ENCODE measurements at regions not wholly inside any gene's neighbourhood (a gene's known extent, or its start where the extent isn't known, plus 50 kb on each side); places are given as distances from the start of the nearest gene placed in this dataset.

- H3K4me3 ChIP-seq (ENCODE audit: low read depth, low read length), result no peak overlapping the region
These were observed 1454.1 kb downstream of the UQCRFS1 start for GRCh38 chr19:27758626-27759505.

- H3K4me3 ChIP-seq (ENCODE audit: low read depth, low read length), result no peak overlapping the region
These were observed 1458.3 kb downstream of the UQCRFS1 start for GRCh38 chr19:27754700-27755099.

GRCh38 chr19:27753622-27754021, 1459.3 kb downstream of the UQCRFS1 start:
- H3K4me3 ChIP-seq (ENCODE audit: low read depth, low read length), result no peak overlapping the region

DNA sequence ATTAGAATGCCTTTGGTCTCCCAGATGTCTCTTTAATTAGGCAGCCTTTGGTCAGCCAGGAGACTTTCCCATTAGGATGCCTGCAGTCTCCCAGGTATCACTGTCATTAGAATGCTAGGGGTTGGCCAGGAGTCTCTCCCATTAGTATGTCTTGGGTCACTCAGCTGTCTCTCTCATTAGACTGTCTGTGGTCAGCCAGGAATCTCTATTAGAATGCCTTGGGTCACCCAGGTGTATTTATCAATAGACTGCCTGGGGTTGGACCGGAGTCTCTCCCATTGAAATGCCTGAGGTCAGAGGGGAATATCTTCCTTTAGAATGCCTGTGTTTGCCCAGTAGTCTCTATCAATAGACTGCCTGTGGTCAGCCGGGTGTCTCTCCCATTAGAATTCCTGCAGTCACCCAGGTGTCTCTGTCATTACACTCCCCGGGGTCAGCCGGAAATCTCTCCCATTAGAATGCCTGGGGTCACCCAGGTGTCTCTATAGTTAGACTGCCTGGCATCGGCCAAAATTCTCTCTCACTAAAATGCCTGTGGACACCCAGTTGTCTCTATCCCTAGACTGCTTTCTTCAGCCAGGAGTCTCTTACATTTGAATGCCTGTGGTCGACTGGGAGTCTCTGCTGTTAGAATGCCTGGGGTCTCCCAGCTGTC, 1460.3 kb downstream of the UQCRFS1 start:
- no peak overlapping the region for H3K4me3 ChIP-seq (ENCODE audit: low read depth, low read length)

- no peak overlapping the region for H3K4me3 ChIP-seq (ENCODE audit: low read depth, low read length)
These were observed 1461.9 kb downstream of the UQCRFS1 start for GRCh38 chr19:27751044-27751391.

GRCh38 chr19:27750391-27751043, 1462.4 kb downstream of the UQCRFS1 start:
- no peak overlapping the region for H3K4me3 ChIP-seq (ENCODE audit: low read depth, low read length)

DNA sequence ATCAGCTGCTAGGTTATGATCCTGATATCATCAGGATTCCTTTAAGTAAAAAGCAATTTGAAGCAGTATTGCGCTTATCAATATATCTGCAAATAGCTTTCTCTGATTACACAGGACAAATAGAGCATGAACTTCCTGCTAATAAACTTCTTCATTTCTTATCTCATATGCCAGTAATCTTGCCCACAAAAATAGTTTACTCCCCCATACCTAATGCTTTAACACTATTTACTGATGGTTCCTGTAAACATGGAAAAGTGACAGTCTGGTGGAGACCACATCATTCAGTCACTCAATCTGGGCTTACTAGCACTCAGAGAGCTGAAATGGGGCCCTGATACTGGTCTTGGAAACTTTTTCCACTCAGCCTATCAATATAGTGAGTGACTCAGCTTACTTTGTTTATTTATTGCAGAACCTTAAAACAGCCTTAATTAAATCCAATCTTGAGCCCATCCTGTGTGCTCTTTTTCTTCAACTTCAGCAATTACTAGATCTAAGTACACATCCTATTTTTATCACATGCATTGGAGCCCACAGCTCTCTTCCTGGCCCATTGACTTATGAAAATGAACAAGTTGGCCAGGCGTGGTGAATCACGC, 1464.3 kb downstream of the UQCRFS1 start:
- H3K4me3 ChIP-seq (ENCODE audit: low read depth, low read length), result no peak overlapping the region

GRCh38 chr19:27746691-27747380, 1466.1 kb downstream of the UQCRFS1 start:
- no peak overlapping the region for H3K4me3 ChIP-seq (ENCODE audit: low read depth, low read length)

DNA sequence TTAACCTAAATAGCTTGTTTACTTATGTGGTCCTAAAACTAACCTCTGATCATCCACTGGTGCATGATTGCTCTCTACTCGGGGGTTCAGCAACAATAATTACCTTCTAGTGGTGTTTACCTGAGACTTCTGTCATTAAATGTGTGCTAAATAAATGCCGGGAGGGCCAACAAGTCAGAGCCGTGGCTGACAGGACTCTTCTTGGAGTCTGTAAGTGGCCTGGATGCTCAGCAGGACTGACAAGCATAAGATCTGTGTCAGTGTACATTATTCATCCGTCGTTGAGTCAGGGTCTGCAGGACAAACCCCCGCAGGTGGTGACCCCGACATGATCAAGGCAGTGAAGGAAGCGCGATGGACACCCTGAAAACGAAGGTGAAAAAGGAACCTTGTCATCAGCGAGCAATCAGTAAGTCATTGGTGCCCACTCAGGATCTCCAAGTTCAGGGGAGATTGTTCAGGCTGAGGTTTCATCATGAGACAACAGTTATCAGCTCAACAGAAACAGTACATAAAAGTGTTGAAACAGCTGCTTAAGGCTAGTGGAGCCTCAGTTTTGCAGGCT, 1466.9 kb downstream of the UQCRFS1 start:
- no peak overlapping the region for H3K4me3 ChIP-seq (ENCODE audit: low read depth, low read length)

DNA sequence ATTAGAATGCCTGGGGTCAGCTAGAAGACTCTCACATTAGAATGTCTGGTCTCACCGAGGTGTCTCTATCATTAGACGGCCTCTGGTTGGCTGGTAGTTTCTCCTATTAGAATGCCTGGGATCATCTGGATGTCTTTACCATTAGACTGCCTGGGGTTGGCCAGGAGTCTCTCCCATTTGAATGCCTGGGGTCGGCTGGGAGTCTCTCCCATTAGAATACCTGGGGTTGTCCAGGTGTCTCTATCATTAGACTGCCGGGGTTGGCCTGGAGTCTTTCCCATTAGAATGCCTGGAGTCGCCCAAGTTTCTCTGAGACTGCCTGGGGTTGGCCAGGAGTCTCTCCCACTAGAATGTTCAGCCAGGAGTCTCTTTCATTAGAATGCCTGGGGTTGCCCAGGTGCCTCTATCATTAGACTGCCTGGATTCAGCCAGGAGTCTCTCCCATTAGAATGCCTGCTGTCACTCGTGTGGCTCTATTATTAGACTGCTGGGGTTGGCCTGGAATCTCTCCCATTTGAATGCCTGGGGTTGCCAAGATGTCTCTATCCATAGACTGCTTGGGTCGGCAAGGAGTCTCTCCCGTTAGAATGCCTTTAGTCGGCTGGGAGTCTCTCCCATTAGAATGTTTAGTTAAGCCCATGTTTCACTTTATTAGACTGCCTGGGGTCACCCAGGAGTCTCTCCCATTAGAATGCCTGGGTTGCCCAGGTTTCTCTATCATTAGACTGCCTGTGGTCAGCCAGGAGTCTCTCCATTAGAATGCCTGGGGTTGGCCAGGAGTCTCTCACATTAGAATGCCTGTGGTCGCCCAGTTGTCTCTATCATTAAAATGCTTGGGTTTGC, 1467.8 kb downstream of the UQCRFS1 start:
- H3K4me3 ChIP-seq (ENCODE audit: low read depth, low read length), result no peak overlapping the region

DNA sequence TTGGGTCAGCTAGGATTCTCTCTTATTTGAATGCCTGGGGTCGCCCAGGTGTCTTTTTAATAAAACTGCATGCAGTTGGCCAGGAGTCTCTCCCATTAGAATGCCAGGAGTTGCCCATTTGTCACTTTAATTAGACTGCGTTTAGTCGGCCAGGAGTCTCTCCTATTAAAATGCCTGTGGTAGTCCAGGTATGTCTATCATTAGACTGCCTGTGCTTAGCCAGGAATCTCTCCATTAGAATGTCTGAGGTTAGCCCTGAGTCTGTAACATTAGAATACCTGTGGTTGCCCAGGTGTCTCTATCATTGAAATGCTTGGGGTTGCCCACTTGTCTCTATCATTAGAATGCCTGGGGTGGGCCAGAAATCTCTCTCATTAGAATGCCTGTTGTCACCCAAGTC, 1470.9 kb downstream of the UQCRFS1 start:
- no peak overlapping the region for H3K4me3 ChIP-seq (ENCODE audit: low read depth, low read length)

GRCh38 chr19:27741236-27741635, 1471.7 kb downstream of the UQCRFS1 start:
- H3K4me3 ChIP-seq (ENCODE audit: low read depth, low read length), result no peak overlapping the region

DNA sequence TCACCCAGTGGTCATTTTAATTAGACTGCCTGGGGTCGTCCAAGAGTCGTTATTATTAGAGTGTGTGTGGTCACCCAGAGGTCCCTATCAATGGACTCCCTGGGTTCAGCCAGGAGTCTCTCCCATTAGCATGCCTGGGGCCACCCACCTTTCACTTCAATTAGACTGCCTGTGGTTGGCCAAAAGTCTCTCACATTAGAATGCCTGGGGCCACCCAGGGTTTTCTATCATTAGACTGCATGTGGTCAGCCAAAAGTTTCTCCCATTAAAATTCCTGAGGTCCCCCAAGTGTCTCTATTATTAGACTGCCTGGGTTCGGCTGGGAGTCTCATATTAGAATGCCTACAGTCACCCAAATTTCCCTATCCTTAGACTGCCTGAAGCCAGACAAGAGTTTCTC, 1472.6 kb downstream of the UQCRFS1 start:
- H3K4me3 ChIP-seq (ENCODE audit: low read depth, low read length), result no peak overlapping the region

DNA sequence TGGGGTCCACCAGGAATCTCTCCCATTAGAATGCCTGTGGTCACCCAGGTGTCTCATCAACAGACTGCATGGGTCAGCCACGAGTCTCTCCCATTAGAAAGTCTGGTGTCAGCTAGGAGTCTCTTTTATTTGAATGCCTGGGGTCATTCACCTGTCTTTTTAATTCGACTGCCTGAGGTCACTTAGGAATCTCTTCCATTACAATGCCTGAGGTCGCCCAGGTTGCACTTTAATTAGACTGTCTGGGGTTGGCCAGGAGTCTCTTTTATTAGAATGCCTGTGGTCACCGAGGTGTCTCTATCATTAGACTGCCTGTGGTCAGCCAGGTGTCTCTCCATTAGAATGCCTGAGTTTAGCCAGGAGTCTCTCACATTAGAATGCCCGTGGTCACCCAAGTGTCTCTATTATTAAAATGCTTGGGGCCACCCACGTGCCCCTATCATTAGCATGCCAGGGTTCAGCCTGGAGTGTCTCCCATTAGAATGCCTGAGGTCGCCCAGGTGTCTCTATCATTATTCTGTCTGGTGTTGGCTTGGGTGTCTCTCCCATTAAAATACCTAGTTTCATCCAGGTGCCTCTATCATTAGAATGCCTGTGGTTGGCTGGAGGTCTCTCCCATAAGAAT, 1474.3 kb downstream of the UQCRFS1 start:
- no peak overlapping the region for H3K4me3 ChIP-seq (ENCODE audit: low read depth, low read length)

GRCh38 chr19:27736225-27736624, 1476.7 kb downstream of the UQCRFS1 start:
- no peak overlapping the region for H3K4me3 ChIP-seq (ENCODE audit: low read depth, low read length)

- no peak overlapping the region for H3K4me3 ChIP-seq (ENCODE audit: low read depth, low read length)
These were observed 1477.6 kb downstream of the UQCRFS1 start for GRCh38 chr19:27735314-27735713.

DNA sequence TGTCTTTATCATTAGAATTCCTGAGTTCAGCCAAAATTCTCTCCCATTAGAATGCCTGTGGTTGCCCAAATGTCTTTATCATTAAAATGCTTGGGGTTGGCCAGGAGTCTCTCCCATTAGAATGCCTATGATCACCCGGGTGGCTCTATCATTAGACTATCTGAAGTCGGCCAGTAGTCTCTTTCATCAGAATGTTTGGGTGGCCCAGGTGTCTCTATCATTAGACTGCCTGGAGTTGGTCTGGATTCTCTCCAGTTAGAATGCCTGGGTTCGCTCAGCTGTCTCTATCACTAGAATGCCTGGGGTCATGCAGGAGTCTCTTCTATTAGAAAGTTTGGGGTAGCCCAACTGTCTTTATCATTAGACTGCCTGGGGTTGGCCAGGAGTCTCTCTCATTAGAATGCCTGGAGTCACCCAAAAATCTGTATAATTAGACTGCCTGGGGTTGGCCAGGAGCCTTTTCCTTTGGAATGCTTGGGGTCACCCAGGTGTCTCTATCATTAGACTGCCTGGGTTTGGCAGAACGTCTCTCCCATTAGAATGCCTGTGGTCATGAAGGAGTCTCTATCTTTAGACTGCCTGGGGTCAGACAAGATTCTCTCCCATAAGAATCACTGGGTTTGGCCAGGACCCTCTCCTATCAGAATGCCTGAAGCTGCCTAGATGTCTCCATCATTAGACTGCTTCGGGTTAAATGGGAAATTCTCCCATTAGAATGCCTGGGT, 1478.3 kb downstream of the UQCRFS1 start:
- no peak overlapping the region for H3K4me3 ChIP-seq (ENCODE audit: low read depth, low read length)

GRCh38 chr19:27733551-27734266, 1479.2 kb downstream of the UQCRFS1 start:
- no peak overlapping the region for H3K4me3 ChIP-seq (ENCODE audit: low read depth, low read length)
